GM23338 (cell line): ENCODE measurements at regions not wholly inside any gene's neighbourhood (a gene's known extent, or its start where the extent isn't known, plus 50 kb on each side); places are given as distances from the start of the nearest gene placed in this dataset.

Experiments used
- ATAC-seq: fragments of 200-7000 bp; cut with Tn5 transposase; 3 replicates; pipeline ENCODE4 v1.9.1; 2020
- DNase-seq: peaks from one replicate; pipeline ENCODE4 v3.0.0-alpha.2; 2015; ENCODE audit warnings: low spot score
- H2AFZ ChIP-seq: fragments of 200-600 bp; sonication (generic); 2 replicates; pipeline ENCODE4 v1.8.0; 2016; ENCODE audit warnings: antibody characterized with exemption, mild to moderate bottlenecking, moderate library complexity
- H3F3A ChIP-seq: fragments of 200-600 bp; sonication (generic); replicated peaks from 2 replicates; pipeline ENCODE4 v1.8.0; 2017; ENCODE audit warnings: antibody characterized with exemption, mixed run types, low read depth
- H3K27ac ChIP-seq: fragments of 200-600 bp; sonication (generic); 2 replicates; pipeline ENCODE4 v1.6.1; 2016; ENCODE audit warnings: low read depth
- H3K27me3 ChIP-seq: fragments of 200-600 bp; sonication (generic); 2 replicates; pipeline ENCODE4 v1.8.0; 2016; ENCODE audit warnings: mild to moderate bottlenecking, mixed run types, moderate library complexity; ENCODE audit not compliant: insufficient read depth
- H3K36me3 ChIP-seq: fragments of 200-600 bp; sonication (generic); 2 replicates; pipeline ENCODE4 v1.8.0; 2016; ENCODE audit warnings: mild to moderate bottlenecking; ENCODE audit not compliant: insufficient read depth
- H3K4me1 ChIP-seq: fragments of 200-600 bp; sonication (generic); 2 replicates; pipeline ENCODE4 v1.8.0; 2016; ENCODE audit warnings: mild to moderate bottlenecking, moderate library complexity; ENCODE audit not compliant: insufficient read depth
- H3K4me2 ChIP-seq: fragments of 200-600 bp; sonication (generic); 2 replicates; pipeline ENCODE4 v1.7.1; 2017; ENCODE audit warnings: mixed run types
- H3K4me3 ChIP-seq: fragments of 200-600 bp; sonication (generic); 2 replicates; pipeline ENCODE4 v1.6.1; 2016; ENCODE audit warnings: mixed run types
- H3K79me2 ChIP-seq: fragments of 200-600 bp; sonication (generic); replicated peaks from 2 replicates; pipeline ENCODE4 v1.8.0; 2017; ENCODE audit warnings: mild to moderate bottlenecking; ENCODE audit not compliant: insufficient read depth
- H3K9me2 ChIP-seq: fragments of 200-600 bp; sonication (generic); 2 replicates; pipeline ENCODE4 v1.8.0; 2017; ENCODE audit not compliant: insufficient read depth
- H4K20me1 ChIP-seq: fragments of 200-600 bp; sonication (generic); replicated peaks from 2 replicates; pipeline ENCODE4 v1.8.0; 2017; ENCODE audit warnings: mild to moderate bottlenecking; ENCODE audit not compliant: insufficient read depth
- H3K27ac Mint-ChIP-seq: 2 replicates; pipeline ENCODE4 v1.8.0; 2020; ENCODE audit warnings: inconsistent platforms, mild to moderate bottlenecking, moderate library complexity, mixed read lengths
- H3K27me3 Mint-ChIP-seq: 3 replicates; pipeline ENCODE4 v1.8.0; 2022; ENCODE audit warnings: low read depth, mild to moderate bottlenecking, moderate library complexity, mixed read lengths, inconsistent platforms; ENCODE audit not compliant: insufficient read depth, poor library complexity
- H3K36me3 Mint-ChIP-seq: 3 replicates; pipeline ENCODE4 v1.8.0; 2021; ENCODE audit warnings: low read depth, mild to moderate bottlenecking, inconsistent platforms, moderate library complexity, mixed read lengths
- H3K4me1 Mint-ChIP-seq: 3 replicates; pipeline ENCODE4 v1.8.0; 2020; ENCODE audit warnings: mild to moderate bottlenecking, inconsistent platforms, mixed read lengths
- H3K4me3 Mint-ChIP-seq: 3 replicates; pipeline ENCODE4 v1.8.0; 2021; ENCODE audit warnings: moderate library complexity, mild to moderate bottlenecking, inconsistent platforms, mixed read lengths
- H3K9me3 Mint-ChIP-seq: 3 replicates; pipeline ENCODE4 v1.8.0; 2020; ENCODE audit warnings: moderate library complexity, mild to moderate bottlenecking, inconsistent platforms, mixed read lengths
- CREB1 ChIP-seq: fragments of 250-450 bp; sonication (Bioruptor Pico); IDR thresholded peaks from 2 replicates; pipeline ENCODE4 v1.5.0; 2020; ENCODE audit warnings: low read depth, mild to moderate bottlenecking, moderate library complexity
- EZH2 ChIP-seq: fragments of 200-600 bp; sonication (generic); IDR thresholded peaks from one replicate; pipeline ENCODE4 v1.8.0; 2017; ENCODE audit warnings: antibody characterized with exemption, mild to moderate bottlenecking, low read depth; ENCODE audit not compliant: unreplicated experiment
- EZH2phosphoT487 ChIP-seq: fragments of 200-600 bp; sonication (generic); IDR thresholded peaks from one replicate; pipeline ENCODE4 v1.8.1; 2018; ENCODE audit warnings: antibody characterized with exemption; ENCODE audit not compliant: unreplicated experiment
- JUNB ChIP-seq: IDR thresholded peaks from one replicate; pipeline ENCODE4 v1.6.1; 2016; ENCODE audit warnings: antibody characterized with exemption; ENCODE audit not compliant: unreplicated experiment
- NANOG ChIP-seq: IDR thresholded peaks from 2 replicates; pipeline ENCODE4 v1.6.1; 2016; ENCODE audit warnings: antibody characterized with exemption, borderline replicate concordance
- POLR2AphosphoS5 ChIP-seq: IDR thresholded peaks from 2 replicates; pipeline ENCODE4 v1.6.1; 2016; ENCODE audit warnings: antibody characterized with exemption, low read depth
- STAT1 ChIP-seq: IDR thresholded peaks from one replicate; pipeline ENCODE4 v1.6.1; 2016; ENCODE audit warnings: antibody characterized with exemption; ENCODE audit not compliant: unreplicated experiment
- ZNF114 ChIP-seq: fragments of 250-450 bp; sonication (Bioruptor Pico); IDR thresholded peaks from 2 replicates; pipeline ENCODE4 v1.5.0; 2020; ENCODE audit warnings: mild to moderate bottlenecking, moderate library complexity
- ZNF331 ChIP-seq: fragments of 250-450 bp; sonication (Bioruptor Pico); IDR thresholded peaks from 2 replicates; pipeline ENCODE4 v1.5.0; 2020; ENCODE audit warnings: low read depth, mild to moderate bottlenecking, moderate library complexity
- TF ChIP-seq, protein P1 (sequence below): fragments of 250-450 bp; sonication (Bioruptor Pico); IDR thresholded peaks from 2 replicates; pipeline ENCODE4 v1.5.0; 2020; ENCODE audit warnings: mild to moderate bottlenecking, moderate library complexity
- TF ChIP-seq, protein P2 (sequence below): IDR thresholded peaks from 2 replicates; pipeline ENCODE4 v1.6.1; 2016; ENCODE audit warnings: antibody characterized with exemption
- TF ChIP-seq, protein P3 (sequence below), 2 experiments: fragments of 200-600 bp in 1 of 2; sonication (generic) in 1 of 2; conservative IDR thresholded peaks; 2 replicates each; pipeline versions ENCODE4 v1.5.1 to v1.6.1; 2016 to 2017; ENCODE audit warnings: antibody characterized with exemption in 2 of 2, low read depth in 2 of 2, mild to moderate bottlenecking in 2 of 2, moderate library complexity in 1 of 2
- TF ChIP-seq, protein P4 (sequence below): IDR thresholded peaks from one replicate; pipeline ENCODE4 v1.6.1; 2018; ENCODE audit warnings: antibody characterized with exemption; ENCODE audit not compliant: unreplicated experiment

DNA sequence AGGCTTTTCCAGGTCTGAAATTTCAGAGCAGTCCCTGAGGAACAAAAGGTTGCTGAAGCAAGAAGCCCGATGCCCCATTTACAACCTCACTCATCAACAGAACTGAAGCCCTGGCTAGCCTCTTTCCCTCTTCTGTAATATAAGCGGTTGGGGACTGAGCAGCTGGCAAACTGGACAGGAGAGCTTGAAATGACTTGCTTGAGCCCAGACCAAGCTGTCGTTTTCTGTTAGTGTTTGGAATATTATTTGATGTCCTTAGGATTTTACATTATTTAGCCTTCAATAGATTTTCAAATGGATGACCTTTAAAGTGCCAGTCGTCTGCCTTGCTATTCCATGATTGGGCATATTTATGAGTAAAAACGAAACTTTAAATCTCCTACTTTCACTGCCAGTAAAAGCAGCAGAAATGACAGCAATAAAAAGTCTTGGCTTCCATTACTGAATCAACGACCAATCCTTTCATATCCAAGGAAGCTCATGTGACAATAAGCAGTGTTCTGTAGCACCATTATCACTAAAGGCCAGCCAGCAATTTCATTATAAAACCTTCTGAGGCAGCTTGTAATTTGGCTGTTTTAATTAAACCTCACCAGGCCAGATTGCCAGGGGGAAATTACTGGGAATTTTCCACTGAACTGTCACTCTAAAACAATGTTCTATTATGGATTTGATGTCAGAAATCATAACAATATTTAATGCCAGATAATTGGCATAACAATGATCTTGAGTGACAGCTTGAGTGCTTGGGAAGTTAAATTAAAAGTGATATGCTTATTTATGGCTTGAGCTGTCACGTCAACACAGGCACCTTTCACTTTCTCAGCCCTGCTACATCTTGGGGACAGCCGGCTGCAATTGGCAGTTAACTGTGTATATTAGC, 85.9 kb downstream of the LSMEM1 start:
- Histone ChIP-seq H3K9me2 (no peaks in the 10 kb centered on the region), H2AFZ (peak overlapping the region; percentile 64), H3K4me3 (no peak overlapping the region), H3K4me2 (no peak overlapping the region), H3K27ac (no peak overlapping the region), H4K20me1 (no peaks in the 10 kb centered on the region), H3F3A (no peaks in the 10 kb centered on the region), H3K4me1 (no peaks in the 10 kb centered on the region), H3K79me2 (no peaks in the 10 kb centered on the region), H3K27me3 (no peaks in the 10 kb centered on the region), H3K36me3 (no peaks in the 10 kb centered on the region)
- ATAC-seq, result no peak
- TF ChIP-seq NANOG (no peak), ZNF331 (CRISPR knock-in tag) (no peak), STAT1 (no peak), POLR2AphosphoS5 (no peak), EZH2 (no peak), ZNF114 (CRISPR knock-in tag) (no peak), JUNB (no peak), EZH2phosphoT487 (no peak), CREB1 (CRISPR knock-in tag) (no peak)
- TF ChIP-seq, protein P1, sequence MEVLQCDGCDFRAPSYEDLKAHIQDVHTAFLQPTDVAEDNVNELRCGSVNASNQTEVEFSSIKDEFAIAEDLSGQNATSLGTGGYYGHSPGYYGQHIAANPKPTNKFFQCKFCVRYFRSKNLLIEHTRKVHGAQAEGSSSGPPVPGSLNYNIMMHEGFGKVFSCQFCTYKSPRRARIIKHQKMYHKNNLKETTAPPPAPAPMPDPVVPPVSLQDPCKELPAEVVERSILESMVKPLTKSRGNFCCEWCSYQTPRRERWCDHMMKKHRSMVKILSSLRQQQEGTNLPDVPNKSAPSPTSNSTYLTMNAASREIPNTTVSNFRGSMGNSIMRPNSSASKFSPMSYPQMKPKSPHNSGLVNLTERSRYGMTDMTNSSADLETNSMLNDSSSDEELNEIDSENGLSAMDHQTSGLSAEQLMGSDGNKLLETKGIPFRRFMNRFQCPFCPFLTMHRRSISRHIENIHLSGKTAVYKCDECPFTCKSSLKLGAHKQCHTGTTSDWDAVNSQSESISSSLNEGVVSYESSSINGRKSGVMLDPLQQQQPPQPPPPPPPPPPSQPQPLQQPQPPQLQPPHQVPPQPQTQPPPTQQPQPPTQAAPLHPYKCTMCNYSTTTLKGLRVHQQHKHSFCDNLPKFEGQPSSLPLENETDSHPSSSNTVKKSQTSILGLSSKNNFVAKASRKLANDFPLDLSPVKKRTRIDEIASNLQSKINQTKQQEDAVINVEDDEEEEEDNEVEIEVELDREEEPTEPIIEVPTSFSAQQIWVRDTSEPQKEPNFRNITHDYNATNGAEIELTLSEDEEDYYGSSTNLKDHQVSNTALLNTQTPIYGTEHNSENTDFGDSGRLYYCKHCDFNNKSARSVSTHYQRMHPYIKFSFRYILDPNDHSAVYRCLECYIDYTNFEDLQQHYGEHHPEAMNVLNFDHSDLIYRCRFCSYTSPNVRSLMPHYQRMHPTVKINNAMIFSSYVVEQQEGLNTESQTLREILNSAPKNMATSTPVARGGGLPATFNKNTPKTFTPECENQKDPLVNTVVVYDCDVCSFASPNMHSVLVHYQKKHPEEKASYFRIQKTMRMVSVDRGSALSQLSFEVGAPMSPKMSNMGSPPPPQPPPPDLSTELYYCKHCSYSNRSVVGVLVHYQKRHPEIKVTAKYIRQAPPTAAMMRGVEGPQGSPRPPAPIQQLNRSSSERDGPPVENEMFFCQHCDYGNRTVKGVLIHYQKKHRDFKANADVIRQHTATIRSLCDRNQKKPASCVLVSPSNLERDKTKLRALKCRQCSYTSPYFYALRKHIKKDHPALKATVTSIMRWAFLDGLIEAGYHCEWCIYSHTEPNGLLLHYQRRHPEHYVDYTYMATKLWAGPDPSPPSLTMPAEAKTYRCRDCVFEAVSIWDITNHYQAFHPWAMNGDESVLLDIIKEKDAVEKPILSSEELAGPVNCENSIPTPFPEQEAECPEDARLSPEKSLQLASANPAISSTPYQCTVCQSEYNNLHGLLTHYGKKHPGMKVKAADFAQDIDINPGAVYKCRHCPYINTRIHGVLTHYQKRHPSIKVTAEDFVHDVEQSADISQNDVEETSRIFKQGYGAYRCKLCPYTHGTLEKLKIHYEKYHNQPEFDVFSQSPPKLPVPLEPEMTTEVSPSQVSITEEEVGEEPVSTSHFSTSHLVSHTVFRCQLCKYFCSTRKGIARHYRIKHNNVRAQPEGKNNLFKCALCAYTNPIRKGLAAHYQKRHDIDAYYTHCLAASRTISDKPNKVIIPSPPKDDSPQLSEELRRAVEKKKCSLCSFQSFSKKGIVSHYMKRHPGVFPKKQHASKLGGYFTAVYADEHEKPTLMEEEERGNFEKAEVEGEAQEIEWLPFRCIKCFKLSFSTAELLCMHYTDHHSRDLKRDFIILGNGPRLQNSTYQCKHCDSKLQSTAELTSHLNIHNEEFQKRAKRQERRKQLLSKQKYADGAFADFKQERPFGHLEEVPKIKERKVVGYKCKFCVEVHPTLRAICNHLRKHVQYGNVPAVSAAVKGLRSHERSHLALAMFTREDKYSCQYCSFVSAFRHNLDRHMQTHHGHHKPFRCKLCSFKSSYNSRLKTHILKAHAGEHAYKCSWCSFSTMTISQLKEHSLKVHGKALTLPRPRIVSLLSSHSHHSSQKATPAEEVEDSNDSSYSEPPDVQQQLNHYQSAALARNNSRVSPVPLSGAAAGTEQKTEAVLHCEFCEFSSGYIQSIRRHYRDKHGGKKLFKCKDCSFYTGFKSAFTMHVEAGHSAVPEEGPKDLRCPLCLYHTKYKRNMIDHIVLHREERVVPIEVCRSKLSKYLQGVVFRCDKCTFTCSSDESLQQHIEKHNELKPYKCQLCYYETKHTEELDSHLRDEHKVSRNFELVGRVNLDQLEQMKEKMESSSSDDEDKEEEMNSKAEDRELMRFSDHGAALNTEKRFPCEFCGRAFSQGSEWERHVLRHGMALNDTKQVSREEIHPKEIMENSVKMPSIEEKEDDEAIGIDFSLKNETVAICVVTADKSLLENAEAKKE (CRISPR knock-in tag), result no peak
- TF ChIP-seq, protein P2, sequence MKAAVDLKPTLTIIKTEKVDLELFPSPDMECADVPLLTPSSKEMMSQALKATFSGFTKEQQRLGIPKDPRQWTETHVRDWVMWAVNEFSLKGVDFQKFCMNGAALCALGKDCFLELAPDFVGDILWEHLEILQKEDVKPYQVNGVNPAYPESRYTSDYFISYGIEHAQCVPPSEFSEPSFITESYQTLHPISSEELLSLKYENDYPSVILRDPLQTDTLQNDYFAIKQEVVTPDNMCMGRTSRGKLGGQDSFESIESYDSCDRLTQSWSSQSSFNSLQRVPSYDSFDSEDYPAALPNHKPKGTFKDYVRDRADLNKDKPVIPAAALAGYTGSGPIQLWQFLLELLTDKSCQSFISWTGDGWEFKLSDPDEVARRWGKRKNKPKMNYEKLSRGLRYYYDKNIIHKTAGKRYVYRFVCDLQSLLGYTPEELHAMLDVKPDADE, result no peak
- TF ChIP-seq, protein P3, sequence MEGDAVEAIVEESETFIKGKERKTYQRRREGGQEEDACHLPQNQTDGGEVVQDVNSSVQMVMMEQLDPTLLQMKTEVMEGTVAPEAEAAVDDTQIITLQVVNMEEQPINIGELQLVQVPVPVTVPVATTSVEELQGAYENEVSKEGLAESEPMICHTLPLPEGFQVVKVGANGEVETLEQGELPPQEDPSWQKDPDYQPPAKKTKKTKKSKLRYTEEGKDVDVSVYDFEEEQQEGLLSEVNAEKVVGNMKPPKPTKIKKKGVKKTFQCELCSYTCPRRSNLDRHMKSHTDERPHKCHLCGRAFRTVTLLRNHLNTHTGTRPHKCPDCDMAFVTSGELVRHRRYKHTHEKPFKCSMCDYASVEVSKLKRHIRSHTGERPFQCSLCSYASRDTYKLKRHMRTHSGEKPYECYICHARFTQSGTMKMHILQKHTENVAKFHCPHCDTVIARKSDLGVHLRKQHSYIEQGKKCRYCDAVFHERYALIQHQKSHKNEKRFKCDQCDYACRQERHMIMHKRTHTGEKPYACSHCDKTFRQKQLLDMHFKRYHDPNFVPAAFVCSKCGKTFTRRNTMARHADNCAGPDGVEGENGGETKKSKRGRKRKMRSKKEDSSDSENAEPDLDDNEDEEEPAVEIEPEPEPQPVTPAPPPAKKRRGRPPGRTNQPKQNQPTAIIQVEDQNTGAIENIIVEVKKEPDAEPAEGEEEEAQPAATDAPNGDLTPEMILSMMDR (conservative IDR thresholded peaks at IDR 0.05; ENCODE audit: low read depth in 2 of 2), result no peak
- TF ChIP-seq, protein P4, sequence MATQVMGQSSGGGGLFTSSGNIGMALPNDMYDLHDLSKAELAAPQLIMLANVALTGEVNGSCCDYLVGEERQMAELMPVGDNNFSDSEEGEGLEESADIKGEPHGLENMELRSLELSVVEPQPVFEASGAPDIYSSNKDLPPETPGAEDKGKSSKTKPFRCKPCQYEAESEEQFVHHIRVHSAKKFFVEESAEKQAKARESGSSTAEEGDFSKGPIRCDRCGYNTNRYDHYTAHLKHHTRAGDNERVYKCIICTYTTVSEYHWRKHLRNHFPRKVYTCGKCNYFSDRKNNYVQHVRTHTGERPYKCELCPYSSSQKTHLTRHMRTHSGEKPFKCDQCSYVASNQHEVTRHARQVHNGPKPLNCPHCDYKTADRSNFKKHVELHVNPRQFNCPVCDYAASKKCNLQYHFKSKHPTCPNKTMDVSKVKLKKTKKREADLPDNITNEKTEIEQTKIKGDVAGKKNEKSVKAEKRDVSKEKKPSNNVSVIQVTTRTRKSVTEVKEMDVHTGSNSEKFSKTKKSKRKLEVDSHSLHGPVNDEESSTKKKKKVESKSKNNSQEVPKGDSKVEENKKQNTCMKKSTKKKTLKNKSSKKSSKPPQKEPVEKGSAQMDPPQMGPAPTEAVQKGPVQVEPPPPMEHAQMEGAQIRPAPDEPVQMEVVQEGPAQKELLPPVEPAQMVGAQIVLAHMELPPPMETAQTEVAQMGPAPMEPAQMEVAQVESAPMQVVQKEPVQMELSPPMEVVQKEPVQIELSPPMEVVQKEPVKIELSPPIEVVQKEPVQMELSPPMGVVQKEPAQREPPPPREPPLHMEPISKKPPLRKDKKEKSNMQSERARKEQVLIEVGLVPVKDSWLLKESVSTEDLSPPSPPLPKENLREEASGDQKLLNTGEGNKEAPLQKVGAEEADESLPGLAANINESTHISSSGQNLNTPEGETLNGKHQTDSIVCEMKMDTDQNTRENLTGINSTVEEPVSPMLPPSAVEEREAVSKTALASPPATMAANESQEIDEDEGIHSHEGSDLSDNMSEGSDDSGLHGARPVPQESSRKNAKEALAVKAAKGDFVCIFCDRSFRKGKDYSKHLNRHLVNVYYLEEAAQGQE, result no peak
- no peak for DNase-seq
- peaks cover 2% of the 10 kb centered on the region for H3K27me3 Mint-ChIP-seq
- H3K4me3 Mint-ChIP-seq, result no peak overlapping the region
- no peaks in the 10 kb centered on the region for H3K36me3 Mint-ChIP-seq
- H3K4me1 Mint-ChIP-seq, result no peaks in the 10 kb centered on the region
- no peak overlapping the region for H3K27ac Mint-ChIP-seq
- H3K9me3 Mint-ChIP-seq, result no peaks in the 10 kb centered on the region
